Upper lobe of right lung (tissue), 1 donor: ENCODE measurements at regions not wholly inside any gene's neighbourhood (a gene's known extent, or its start where the extent isn't known, plus 50 kb on each side); places are given as distances from the start of the nearest gene placed in this dataset.

Source experiments
- ATAC-seq: fragments of 200-7000 bp; cut with Tn5 transposase; one replicate; pipeline ENCODE4 v1.9.1; 2020; ENCODE audit warnings: mild to moderate bottlenecking, moderate library complexity
- DNase-seq: peaks from one replicate; pipeline ENCODE4 v3.0.0-alpha.2; 2020
- H3K27ac ChIP-seq: fragments of 200-600 bp; one replicate; pipeline ENCODE4 v1.8.0; 2022
- H3K27me3 ChIP-seq: fragments of 200-600 bp; one replicate; pipeline ENCODE4 v1.8.0; 2022; ENCODE audit warnings: mild to moderate bottlenecking
- H3K36me3 ChIP-seq: fragments of 200-600 bp; one replicate; pipeline ENCODE4 v1.8.0; 2022
- H3K4me1 ChIP-seq: fragments of 200-600 bp; one replicate; pipeline ENCODE4 v1.8.0; 2022
- H3K4me3 ChIP-seq: fragments of 200-600 bp; one replicate; pipeline ENCODE4 v1.8.0; 2022; ENCODE audit warnings: mild to moderate bottlenecking
- H3K9me3 ChIP-seq: fragments of 200-600 bp; one replicate; pipeline ENCODE4 v1.8.0; 2022
- intact Hi-C: fragments of 100-400 bp; cut with DNase I; formaldehyde crosslinking; loops from one replicate; pipeline ENCODE4 v1.11.0; 2022
- TF ChIP-seq, protein P1 (sequence below): fragments of 200-600 bp; IDR thresholded peaks from one replicate; pipeline ENCODE4 v1.8.0; 2022; ENCODE audit warnings: antibody characterized with exemption
- donor health status: DM: no; HTN: yes; CAD: no; lungs with severe emphysema.

- no peaks in the 10 kb centered on the region for H3K4me1 ChIP-seq
- TF ChIP-seq, protein P1, sequence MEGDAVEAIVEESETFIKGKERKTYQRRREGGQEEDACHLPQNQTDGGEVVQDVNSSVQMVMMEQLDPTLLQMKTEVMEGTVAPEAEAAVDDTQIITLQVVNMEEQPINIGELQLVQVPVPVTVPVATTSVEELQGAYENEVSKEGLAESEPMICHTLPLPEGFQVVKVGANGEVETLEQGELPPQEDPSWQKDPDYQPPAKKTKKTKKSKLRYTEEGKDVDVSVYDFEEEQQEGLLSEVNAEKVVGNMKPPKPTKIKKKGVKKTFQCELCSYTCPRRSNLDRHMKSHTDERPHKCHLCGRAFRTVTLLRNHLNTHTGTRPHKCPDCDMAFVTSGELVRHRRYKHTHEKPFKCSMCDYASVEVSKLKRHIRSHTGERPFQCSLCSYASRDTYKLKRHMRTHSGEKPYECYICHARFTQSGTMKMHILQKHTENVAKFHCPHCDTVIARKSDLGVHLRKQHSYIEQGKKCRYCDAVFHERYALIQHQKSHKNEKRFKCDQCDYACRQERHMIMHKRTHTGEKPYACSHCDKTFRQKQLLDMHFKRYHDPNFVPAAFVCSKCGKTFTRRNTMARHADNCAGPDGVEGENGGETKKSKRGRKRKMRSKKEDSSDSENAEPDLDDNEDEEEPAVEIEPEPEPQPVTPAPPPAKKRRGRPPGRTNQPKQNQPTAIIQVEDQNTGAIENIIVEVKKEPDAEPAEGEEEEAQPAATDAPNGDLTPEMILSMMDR = no peak
- H3K36me3 ChIP-seq = no peaks in the 10 kb centered on the region
- ATAC-seq (no peak), DNase-seq (no peak)
- no peaks in the 10 kb centered on the region for H3K9me3 ChIP-seq
- H3K4me3 ChIP-seq = no peak overlapping the region
- intact Hi-C loops = no loop called here
- no peak overlapping the region for H3K27ac ChIP-seq
- no peaks in the 10 kb centered on the region for H3K27me3 ChIP-seq
Measured at GRCh38 chr7:115724400-115725056, 306.0 kb downstream of the TFEC start.

- Histone ChIP-seq H3K4me1 (no peaks in the 10 kb centered on the region), H3K36me3 (no peaks in the 10 kb centered on the region), H3K4me3 (no peak overlapping the region), H3K27me3 (no peaks in the 10 kb centered on the region), H3K9me3 (no peaks in the 10 kb centered on the region), H3K27ac (no peak overlapping the region)
- TF ChIP-seq, protein P1 = no peak
- no peak for ATAC-seq
- DNase-seq = no peak
- intact Hi-C loops = no loop called here
Measured at GRCh38 chr7:115722302-115722977, 308.1 kb downstream of the TFEC start.

- ATAC-seq (no peak), DNase-seq (no peak)
- TF ChIP-seq, protein P1 = no peak
- Histone ChIP-seq H3K4me1 (no peaks in the 10 kb centered on the region), H3K36me3 (no peaks in the 10 kb centered on the region), H3K9me3 (no peaks in the 10 kb centered on the region), H3K27me3 (no peaks in the 10 kb centered on the region), H3K4me3 (no peak overlapping the region), H3K27ac (no peak overlapping the region)
- intact Hi-C loops = no loop called here
Measured at GRCh38 chr7:115721293-115722217, 309.0 kb downstream of the TFEC start.

GRCh38 chr7:115719963-115720362 is 310.6 kb downstream of the TFEC start:
- intact Hi-C loops = no loop called here
- DNase-seq (no peak), ATAC-seq (no peak)
- no peaks in the 10 kb centered on the region for H3K4me1 ChIP-seq
- no peak overlapping the region for H3K27ac ChIP-seq
- H3K4me3 ChIP-seq = no peak overlapping the region
- TF ChIP-seq, protein P1 = no peak
- H3K27me3 ChIP-seq = no peaks in the 10 kb centered on the region
- H3K9me3 ChIP-seq = no peaks in the 10 kb centered on the region
- H3K36me3 ChIP-seq = no peaks in the 10 kb centered on the region

GRCh38 chr7:115709664-115710063 is 320.9 kb downstream of the TFEC start:
- no peak for DNase-seq
- Histone ChIP-seq H3K4me1 (no peaks in the 10 kb centered on the region), H3K27me3 (no peaks in the 10 kb centered on the region), H3K9me3 (no peaks in the 10 kb centered on the region), H3K4me3 (no peak overlapping the region), H3K36me3 (no peaks in the 10 kb centered on the region), H3K27ac (no peak overlapping the region)
- intact Hi-C loops = no loop called here
- ATAC-seq = no peak
- TF ChIP-seq, protein P1 = no peak
